ENCODE measurements at regions not wholly inside any gene's neighbourhood (a gene's known extent, or its start where the extent isn't known, plus 50 kb on each side); places are given as distances from the start of the nearest gene placed in this dataset.

- Histone ChIP-seq H3K9me3 (ENCODE audit: low read length) (no peaks in the 10 kb centered on the region), H3K4me1 (ENCODE audit: insufficient read depth, low read length, poor library complexity, severe bottlenecking) (no peaks in the 10 kb centered on the region), H4K20me1 (ENCODE audit: insufficient read depth, low read length) (no peaks in the 10 kb centered on the region), H3K4me2 (ENCODE audit: low read length) (no peak overlapping the region), H3K4me3 (ENCODE audit: low read depth, low read length, poor library complexity, severe bottlenecking) (no peak overlapping the region), H3K9me2 (ENCODE audit: insufficient read depth, low read length) (no peaks in the 10 kb centered on the region), H3K79me2 (ENCODE audit: insufficient read depth, low read depth, low read length) (no peaks in the 10 kb centered on the region), H3K36me3 (ENCODE audit: insufficient read depth, low read length) (no peaks in the 10 kb centered on the region), H2AFZ (ENCODE audit: low read length) (no peak overlapping the region), H3K27ac (ENCODE audit: low read depth, low read length, poor library complexity, severe bottlenecking) (no peak overlapping the region)
- intact Hi-C loops (cut with micrococcal nuclease; ENCODE audit: unreplicated experiment) = no loop called here
- DNase-seq (ENCODE audit: low spot score) = no peak
- BruUV-seq (replicated peaks) = no TSS peak
- ChIA-PET CTCF (ENCODE audit: unreplicated experiment) (no interaction called here), POLR2A (interaction anchor here (0.6 kb wide), 1 partner anchor 1574 kb away, joined by 3 read pairs; no protein-coding TSS in a partner anchor)
- TF ChIP-seq, protein P1, sequence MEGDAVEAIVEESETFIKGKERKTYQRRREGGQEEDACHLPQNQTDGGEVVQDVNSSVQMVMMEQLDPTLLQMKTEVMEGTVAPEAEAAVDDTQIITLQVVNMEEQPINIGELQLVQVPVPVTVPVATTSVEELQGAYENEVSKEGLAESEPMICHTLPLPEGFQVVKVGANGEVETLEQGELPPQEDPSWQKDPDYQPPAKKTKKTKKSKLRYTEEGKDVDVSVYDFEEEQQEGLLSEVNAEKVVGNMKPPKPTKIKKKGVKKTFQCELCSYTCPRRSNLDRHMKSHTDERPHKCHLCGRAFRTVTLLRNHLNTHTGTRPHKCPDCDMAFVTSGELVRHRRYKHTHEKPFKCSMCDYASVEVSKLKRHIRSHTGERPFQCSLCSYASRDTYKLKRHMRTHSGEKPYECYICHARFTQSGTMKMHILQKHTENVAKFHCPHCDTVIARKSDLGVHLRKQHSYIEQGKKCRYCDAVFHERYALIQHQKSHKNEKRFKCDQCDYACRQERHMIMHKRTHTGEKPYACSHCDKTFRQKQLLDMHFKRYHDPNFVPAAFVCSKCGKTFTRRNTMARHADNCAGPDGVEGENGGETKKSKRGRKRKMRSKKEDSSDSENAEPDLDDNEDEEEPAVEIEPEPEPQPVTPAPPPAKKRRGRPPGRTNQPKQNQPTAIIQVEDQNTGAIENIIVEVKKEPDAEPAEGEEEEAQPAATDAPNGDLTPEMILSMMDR (conservative IDR thresholded peaks at IDR 0.05; ENCODE audit: low read length) = no peak
- no peak for TF ChIP-seq EZH2phosphoT487 (IDR thresholded peaks at IDR 0.05; ENCODE audit: borderline replicate concordance, low read depth, low read length)
Observed at GRCh38 chr6:168229368-168229752, 90.2 kb downstream of the DACT2 start.

GRCh38 chr6:168228676-168229367 is 90.8 kb downstream of the DACT2 start:
- ChIA-PET POLR2A (no interaction called here), CTCF (ENCODE audit: unreplicated experiment) (no interaction called here)
- DNase-seq (ENCODE audit: low spot score) = no peak
- intact Hi-C loops (cut with micrococcal nuclease; ENCODE audit: unreplicated experiment) = no loop called here
- Histone ChIP-seq H3K79me2 (ENCODE audit: insufficient read depth, low read depth, low read length) (no peaks in the 10 kb centered on the region), H3K4me3 (ENCODE audit: low read depth, low read length, poor library complexity, severe bottlenecking) (no peak overlapping the region), H3K9me2 (ENCODE audit: insufficient read depth, low read length) (no peaks in the 10 kb centered on the region), H3K4me2 (ENCODE audit: low read length) (no peak overlapping the region), H3K27ac (ENCODE audit: low read depth, low read length, poor library complexity, severe bottlenecking) (no peak overlapping the region), H2AFZ (ENCODE audit: low read length) (no peak overlapping the region), H3K9me3 (ENCODE audit: low read length) (no peaks in the 10 kb centered on the region), H3K36me3 (ENCODE audit: insufficient read depth, low read length) (no peaks in the 10 kb centered on the region), H3K4me1 (ENCODE audit: insufficient read depth, low read length, poor library complexity, severe bottlenecking) (no peaks in the 10 kb centered on the region), H4K20me1 (ENCODE audit: insufficient read depth, low read length) (no peaks in the 10 kb centered on the region)
- TF ChIP-seq EZH2phosphoT487 (IDR thresholded peaks at IDR 0.05; ENCODE audit: borderline replicate concordance, low read depth, low read length) = no peak
- TF ChIP-seq, protein P1 (conservative IDR thresholded peaks at IDR 0.05; ENCODE audit: low read length) = no peak
- BruUV-seq (replicated peaks) = no TSS peak

DNA sequence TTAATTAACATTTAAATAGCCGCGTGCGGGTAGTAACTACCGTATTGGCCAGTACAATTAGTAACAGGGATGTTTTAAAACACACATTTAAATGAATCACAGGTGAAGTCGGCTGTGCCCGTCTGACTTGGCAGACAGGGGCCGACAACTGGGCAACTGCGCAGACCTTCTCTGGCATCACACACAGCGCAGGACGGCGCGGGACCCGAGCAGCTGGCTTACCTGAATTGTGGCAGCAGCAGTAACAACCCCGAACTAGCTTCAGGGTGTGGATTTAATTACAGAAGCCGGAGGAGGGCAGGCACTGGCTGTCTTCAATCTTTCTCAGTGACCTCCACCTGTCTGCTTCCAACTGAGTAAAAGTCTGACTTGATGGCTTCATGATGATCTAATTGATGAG is 91.7 kb downstream of the DACT2 start:
- ChIA-PET CTCF (ENCODE audit: unreplicated experiment) (interaction anchor here (0.5 kb wide), 1 partner anchor 33 kb away, joined by 3 read pairs; no protein-coding TSS in a partner anchor), POLR2A (no interaction called here)
- DNase-seq (ENCODE audit: low spot score) = no peak
- H2AFZ ChIP-seq (ENCODE audit: low read length) = no peak overlapping the region
- no peaks in the 10 kb centered on the region for H3K4me1 ChIP-seq (ENCODE audit: insufficient read depth, low read length, poor library complexity, severe bottlenecking)
- no peaks in the 10 kb centered on the region for H3K9me3 ChIP-seq (ENCODE audit: low read length)
- intact Hi-C loops (cut with micrococcal nuclease; ENCODE audit: unreplicated experiment) = no loop called here
- no peak for TF ChIP-seq EZH2phosphoT487 (IDR thresholded peaks at IDR 0.05; ENCODE audit: borderline replicate concordance, low read depth, low read length)
- TF ChIP-seq, protein P1 (conservative IDR thresholded peaks at IDR 0.05; ENCODE audit: low read length) = no peak
- no peaks in the 10 kb centered on the region for H3K9me2 ChIP-seq (ENCODE audit: insufficient read depth, low read length)
- no peaks in the 10 kb centered on the region for H4K20me1 ChIP-seq (ENCODE audit: insufficient read depth, low read length)
- H3K4me2 ChIP-seq (ENCODE audit: low read length) = no peak overlapping the region
- no peaks in the 10 kb centered on the region for H3K79me2 ChIP-seq (ENCODE audit: insufficient read depth, low read depth, low read length)
- H3K27ac ChIP-seq (ENCODE audit: low read depth, low read length, poor library complexity, severe bottlenecking) = no peak overlapping the region
- no peak overlapping the region for H3K4me3 ChIP-seq (ENCODE audit: low read depth, low read length, poor library complexity, severe bottlenecking)
- H3K36me3 ChIP-seq (ENCODE audit: insufficient read depth, low read length) = no peaks in the 10 kb centered on the region
- BruUV-seq (replicated peaks) = no TSS peak
